ENCODE measurements at regions not wholly inside any gene's neighbourhood (a gene's known extent, or its start where the extent isn't known, plus 50 kb on each side); places are given as distances from the start of the nearest gene placed in this dataset.

GRCh38 chr22:27218012-27218920 is 560.9 kb downstream of the MIAT start:
- no peak for DNase-seq
- in situ Hi-C loops (cut with HindIII; ENCODE audit: low pct_ligation_motif_present, low pct_unique_long_range_greater_than_20kb, low sequenced_read_pairs), result no loop called here

GRCh38 chr22:27219036-27219435 is 561.6 kb downstream of the MIAT start:
- DNase-seq, result no peak
- in situ Hi-C loops (cut with HindIII; ENCODE audit: low pct_ligation_motif_present, low pct_unique_long_range_greater_than_20kb, low sequenced_read_pairs), result no loop called here

DNA sequence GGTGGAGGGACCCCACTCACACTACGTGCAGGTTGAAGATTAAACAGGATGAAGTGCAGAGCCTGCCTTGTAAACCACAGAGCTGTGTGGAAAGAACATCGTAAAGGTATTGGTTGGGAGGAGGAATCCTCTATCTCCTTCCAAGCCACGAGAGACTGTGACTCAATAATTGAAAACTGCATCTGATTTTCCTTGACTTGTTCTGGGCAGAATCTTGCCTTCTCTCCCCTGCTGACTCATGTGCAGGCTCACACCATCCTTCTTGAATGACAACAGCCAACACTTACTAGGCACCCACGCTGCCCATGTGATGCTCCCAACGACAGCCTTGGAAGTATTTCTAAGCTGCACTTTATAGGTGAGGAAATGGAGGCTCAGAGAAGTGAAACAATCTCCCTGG is 563.0 kb downstream of the MIAT start:
- in situ Hi-C loops (cut with HindIII; ENCODE audit: low pct_ligation_motif_present, low pct_unique_long_range_greater_than_20kb, low sequenced_read_pairs), result no loop called here
- peak; percentile 80 for DNase-seq

DNA sequence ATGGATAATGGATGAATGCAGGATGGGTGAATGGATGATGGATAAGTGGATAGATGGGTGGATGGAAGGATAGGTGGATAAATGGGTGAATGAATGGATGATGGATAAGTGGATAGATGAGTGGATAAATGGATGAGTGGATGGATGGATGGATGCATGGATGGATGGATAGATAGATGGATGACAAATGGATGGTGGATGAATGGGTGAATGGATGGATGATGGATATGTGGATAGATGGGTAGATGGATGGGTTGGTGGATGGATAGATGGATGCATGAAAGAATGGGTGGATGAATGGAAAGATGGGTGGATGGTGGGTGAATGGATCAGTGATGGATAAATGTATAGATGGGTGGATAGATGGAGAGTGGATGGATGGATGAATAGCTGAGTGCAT is 564.8 kb downstream of the MIAT start:
- in situ Hi-C loops (cut with HindIII; ENCODE audit: low pct_ligation_motif_present, low pct_unique_long_range_greater_than_20kb, low sequenced_read_pairs), result no loop called here
- no peak for DNase-seq

DNA sequence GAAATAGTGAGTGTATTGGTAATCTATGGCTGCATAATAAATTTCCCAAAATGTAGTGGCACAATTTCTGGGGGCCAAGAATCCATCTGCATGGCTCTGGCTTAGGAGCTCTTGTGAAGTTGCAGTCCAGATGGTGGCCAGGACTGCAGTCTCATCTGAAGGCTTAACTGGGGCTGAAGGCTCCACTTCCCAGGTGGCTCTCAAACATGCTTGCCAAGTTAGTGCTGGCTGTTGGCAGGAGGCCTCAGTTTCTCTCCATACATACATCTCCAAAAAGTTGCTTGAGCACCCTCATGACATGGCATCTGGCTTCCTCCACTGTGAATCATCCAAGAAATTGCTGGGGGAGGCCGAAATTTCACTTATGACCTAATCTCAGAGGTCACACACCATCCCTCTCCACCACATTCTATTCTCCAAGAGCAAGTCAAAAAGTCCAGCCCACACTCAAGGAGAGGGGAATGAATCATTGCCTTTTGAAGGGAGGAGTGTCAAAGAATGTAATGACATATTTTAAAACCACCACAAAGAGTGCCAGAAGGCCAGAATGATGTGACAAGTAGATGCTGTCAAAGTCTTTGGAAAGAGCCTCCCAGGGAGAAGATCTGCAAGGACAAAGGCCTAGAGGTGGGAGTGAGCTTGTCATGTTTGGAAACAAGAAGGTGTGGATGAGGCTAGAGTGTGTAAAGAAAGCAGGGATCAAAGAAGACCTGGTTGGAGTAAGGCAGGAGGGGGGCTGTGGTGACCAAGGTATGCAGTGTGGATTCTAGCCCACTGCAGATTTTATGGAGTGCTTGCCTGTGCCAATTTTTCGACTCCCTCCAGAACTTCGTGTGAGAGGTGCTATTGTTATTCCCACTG is 566.2 kb downstream of the MIAT start:
- DNase-seq, result peak; percentile 81
- in situ Hi-C loops (cut with HindIII; ENCODE audit: low pct_ligation_motif_present, low pct_unique_long_range_greater_than_20kb, low sequenced_read_pairs), result no loop called here

- no peak for DNase-seq
Measured at GRCh38 chr22:27224485-27225374, 567.3 kb downstream of the MIAT start.

GRCh38 chr22:27226666-27227065 is 569.3 kb downstream of the MIAT start:
- no peak for DNase-seq
- in situ Hi-C loops (cut with HindIII; ENCODE audit: low pct_ligation_motif_present, low pct_unique_long_range_greater_than_20kb, low sequenced_read_pairs), result no loop called here

More at GRCh38 chr22:27224485-27225374, 567.3 kb downstream of the MIAT start:
- in situ Hi-C loops (cut with HindIII; ENCODE audit: low pct_ligation_motif_present, low pct_unique_long_range_greater_than_20kb, low sequenced_read_pairs), result no loop called here

GRCh38 chr22:27228771-27229170 is 571.4 kb downstream of the MIAT start:
- no peak for DNase-seq
- in situ Hi-C loops (cut with HindIII; ENCODE audit: low pct_ligation_motif_present, low pct_unique_long_range_greater_than_20kb, low sequenced_read_pairs), result no loop called here

- in situ Hi-C loops (cut with HindIII; ENCODE audit: low pct_ligation_motif_present, low pct_unique_long_range_greater_than_20kb, low sequenced_read_pairs), result no loop called here
- no peak for DNase-seq
Measured at GRCh38 chr22:27230189-27230588, 571.4 kb downstream of the MN1 start.

- no peak for DNase-seq
- in situ Hi-C loops (cut with HindIII; ENCODE audit: low pct_ligation_motif_present, low pct_unique_long_range_greater_than_20kb, low sequenced_read_pairs), result no loop called here
Measured at GRCh38 chr22:27231266-27231665, 570.3 kb downstream of the MN1 start.

GRCh38 chr22:27232077-27232476 is 569.5 kb downstream of the MN1 start:
- in situ Hi-C loops (cut with HindIII; ENCODE audit: low pct_ligation_motif_present, low pct_unique_long_range_greater_than_20kb, low sequenced_read_pairs), result no loop called here
- DNase-seq, result no peak

DNA sequence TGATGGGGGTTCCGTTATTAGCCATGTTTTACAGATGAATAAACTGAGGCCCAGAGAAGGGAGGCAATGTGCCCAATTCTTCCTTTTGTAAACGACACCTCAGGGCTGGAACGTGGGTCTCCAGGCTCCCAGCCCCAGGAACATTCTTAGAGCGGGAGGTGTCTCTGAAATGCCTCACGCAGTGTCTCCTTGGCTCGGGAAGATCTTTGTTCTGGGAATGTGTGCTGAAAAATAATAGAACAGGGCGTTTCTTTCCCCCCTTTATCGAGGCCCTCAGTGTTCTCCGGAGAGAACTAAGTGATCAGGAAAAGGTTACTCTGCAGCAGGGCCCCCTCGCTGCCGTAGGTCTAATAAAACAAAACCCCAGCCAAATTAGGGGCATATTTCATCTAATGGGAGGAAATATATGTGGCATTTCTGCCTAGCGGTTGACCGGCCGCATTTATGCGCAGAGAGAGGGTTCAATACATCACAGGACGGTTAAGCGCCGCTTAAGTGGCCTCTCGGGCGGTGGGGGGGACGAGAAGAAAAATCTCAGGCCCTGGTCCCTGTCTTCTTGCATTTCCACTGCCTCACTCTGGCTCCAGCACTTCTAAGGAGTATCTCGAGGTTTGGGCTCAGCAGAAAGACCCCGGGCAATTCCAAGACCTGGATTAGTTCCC is 564.3 kb downstream of the MN1 start:
- in situ Hi-C loops (cut with HindIII; ENCODE audit: low pct_ligation_motif_present, low pct_unique_long_range_greater_than_20kb, low sequenced_read_pairs), result no loop called here
- no peak for DNase-seq

DNA sequence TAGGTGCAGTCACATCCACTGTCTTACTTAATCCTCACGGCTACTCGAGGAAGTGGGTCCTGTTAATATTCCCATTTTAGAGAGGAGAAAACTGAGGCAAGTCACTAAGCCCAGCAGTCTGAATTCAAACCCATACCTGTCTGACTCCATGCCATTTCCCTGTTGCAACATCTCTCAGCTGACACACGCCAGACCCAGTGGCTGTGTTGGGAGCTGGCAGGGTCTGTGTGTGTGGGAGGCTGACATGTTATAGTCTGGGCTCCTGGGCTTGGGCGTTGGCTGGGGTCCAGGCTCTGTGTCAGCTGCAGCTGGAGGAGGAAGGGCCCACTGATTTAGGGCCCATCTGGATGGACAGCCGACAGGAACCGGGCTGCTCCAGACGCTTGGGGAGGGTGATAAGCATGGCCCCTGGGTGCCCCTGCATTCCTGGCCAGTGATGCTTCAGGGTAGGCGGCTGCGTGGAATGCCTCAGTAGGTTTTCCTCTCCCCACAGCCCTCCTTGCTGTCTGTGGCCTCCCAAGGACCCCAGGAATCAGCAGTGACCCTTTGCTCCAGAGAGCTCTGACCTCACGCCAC is 562.5 kb downstream of the MN1 start:
- in situ Hi-C loops (cut with HindIII; ENCODE audit: low pct_ligation_motif_present, low pct_unique_long_range_greater_than_20kb, low sequenced_read_pairs), result no loop called here
- peak; percentile 93 for DNase-seq

DNA sequence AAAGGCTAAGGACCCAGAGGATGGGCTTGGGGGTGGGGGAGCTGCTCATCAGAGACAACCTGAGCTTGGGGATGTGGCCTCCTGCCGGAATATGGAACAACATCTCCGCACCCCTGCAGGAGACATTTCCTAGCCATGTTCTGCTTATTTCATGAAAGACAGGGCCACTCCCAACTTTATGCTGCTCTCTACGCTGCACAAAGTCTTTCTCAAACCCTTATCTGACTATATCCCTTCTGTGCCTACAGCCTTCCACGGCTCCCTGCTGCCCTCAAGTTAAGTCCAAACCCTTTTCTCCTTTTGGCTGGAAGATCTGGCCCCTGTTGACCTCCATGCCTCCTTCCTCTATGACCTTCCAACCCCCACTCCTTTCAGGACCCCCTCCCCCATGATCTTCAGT is 562.0 kb downstream of the MN1 start:
- DNase-seq, result no peak
- in situ Hi-C loops (cut with HindIII; ENCODE audit: low pct_ligation_motif_present, low pct_unique_long_range_greater_than_20kb, low sequenced_read_pairs), result no loop called here

- in situ Hi-C loops (cut with HindIII; ENCODE audit: low pct_ligation_motif_present, low pct_unique_long_range_greater_than_20kb, low sequenced_read_pairs), result no loop called here
- DNase-seq, result no peak
Measured at GRCh38 chr22:27240298-27241075, 561.1 kb downstream of the MN1 start.

GRCh38 chr22:27241430-27242321 is 559.9 kb downstream of the MN1 start:
- in situ Hi-C loops (cut with HindIII; ENCODE audit: low pct_ligation_motif_present, low pct_unique_long_range_greater_than_20kb, low sequenced_read_pairs), result no loop called here
- DNase-seq, result peak; percentile 43

Measured in ACHN (cell line).